HepG2 (cell line): ENCODE measurements at regions not wholly inside any gene's neighbourhood (a gene's known extent, or its start where the extent isn't known, plus 50 kb on each side); places are given as distances from the start of the nearest gene placed in this dataset.
A peak's percentile ranks its signal among the peaks of the same experiment; 100 is the strongest.

Experiments
- ATAC-seq: fragments of 200-7000 bp; cut with Tn5 transposase; 3 replicates; pipeline ENCODE4 v1.9.1; 2020; ENCODE audit warnings: mild to moderate bottlenecking, moderate library complexity
- BruUV-seq: library from RNA; stranded (reverse); fragments of 400-500 nt; replicated peaks from 2 replicates; lab custom pipeline; 2021; lab: Mats Ljungman, UMichigan
- CTCF ChIA-PET: fragments of 300-600 bp; formaldehyde crosslinking; extraction: SDS; loops from one replicate; lab custom pipeline; 2021; ENCODE audit warnings: low total read pairs, inconsistent platforms, low intra/inter-chr PET ratio; lab: Yijun Ruan, JAX
- POLR2A ChIA-PET: fragments of 350-600 bp; sonication (Branson Sonifier 250); formaldehyde crosslinking; loops from one replicate; lab custom pipeline; 2020; ENCODE audit warnings: antibody characterized with exemption, inconsistent platforms; lab: Yijun Ruan, JAX
- DNase-seq: peaks from one replicate; pipeline ENCODE4 v3.0.0-alpha.2; 2015; ENCODE audit warnings: low spot score
- FAIRE-seq: peaks from 3 replicates; lab custom pipeline; 2011; peaks lifted over from hg19 to GRCh38; lab: Jason Lieb, UNC
- H2AFZ ChIP-seq: one replicate; pipeline ENCODE4 v1.6.1; 2011; ENCODE audit warnings: low read length, inconsistent platforms
- H3K27ac ChIP-seq: fragments of 300-600 bp; 3 replicates; pipeline ENCODE4 v1.8.0; 2011; ENCODE audit warnings: mixed run types, mild to moderate bottlenecking, mixed read lengths, low read length, inconsistent platforms; ENCODE audit not compliant: insufficient read depth; ENCODE audit errors: extremely low read length
- H3K27me3 ChIP-seq, 2 experiments: fragments of 200-600 bp in 1 of 2; 2 replicates in 1 of 2; 3 replicates in 1 of 2; pipeline versions ENCODE4 v1.6.0 to v1.8.0; 2011; ENCODE audit warnings: low read length in 2 of 2, mild to moderate bottlenecking in 2 of 2, moderate library complexity in 2 of 2, inconsistent platforms in 1 of 2; ENCODE audit not compliant: insufficient read depth in 2 of 2, control insufficient read depth in 1 of 2
- H3K36me3 ChIP-seq, 2 experiments: fragments of 200-600 bp in 1 of 2; replicated peaks in 1 of 2; 2 replicates in 1 of 2; 3 replicates in 1 of 2; pipeline versions ENCODE4 v1.5.1 to v1.8.0; 2011; ENCODE audit warnings: low read length in 2 of 2, inconsistent platforms in 1 of 2; ENCODE audit not compliant: insufficient read depth in 2 of 2, control insufficient read depth in 1 of 2
- H3K4me1 ChIP-seq: 2 replicates; pipeline ENCODE4 v1.5.1; 2012; ENCODE audit warnings: low read length, inconsistent platforms; ENCODE audit not compliant: insufficient read depth
- H3K4me2 ChIP-seq: 2 replicates; pipeline ENCODE4 v1.6.0; 2011; ENCODE audit warnings: low read depth, low read length, inconsistent platforms
- H3K4me3 ChIP-seq, 3 experiments: fragments of 200-600 bp in 1 of 3; sonication (generic), shearing (Covaris generic) in 1 of 3; replicated peaks in 1 of 3; 2 replicates each; pipeline ENCODE4 v1.5.1; 2011 to 2016; ENCODE audit warnings: low read length in 3 of 3, inconsistent platforms in 2 of 3, low read depth in 2 of 3, mild to moderate bottlenecking in 2 of 3, control low read depth in 1 of 3, mixed read lengths in 1 of 3; ENCODE audit not compliant: insufficient read depth in 1 of 3
- H3K79me2 ChIP-seq: one replicate; pipeline ENCODE4 v1.6.1; 2011; ENCODE audit warnings: low read length, inconsistent platforms; ENCODE audit not compliant: insufficient read depth
- H3K9ac ChIP-seq: 2 replicates; pipeline ENCODE4 v1.6.0; 2011; ENCODE audit warnings: mild to moderate bottlenecking, low read depth, low read length, inconsistent platforms; ENCODE audit not compliant: insufficient read depth
- H3K9me3 ChIP-seq: 2 replicates; pipeline ENCODE4 v1.5.1; 2012; ENCODE audit warnings: mild to moderate bottlenecking, low read length
- H4K20me1 ChIP-seq: 2 replicates; pipeline ENCODE4 v1.6.0; 2011; ENCODE audit warnings: inconsistent platforms, mild to moderate bottlenecking, low read length, moderate library complexity; ENCODE audit not compliant: insufficient read depth
- ARID2 ChIP-seq: sonication (generic); formaldehyde crosslinking; IDR thresholded peaks from 2 replicates; pipeline ENCODE4 v1.8.1; 2022; ENCODE audit warnings: mild to moderate bottlenecking, missing genetic modification reagents, borderline replicate concordance
- ARNT2 ChIP-seq: sonication (generic); formaldehyde crosslinking; IDR thresholded peaks from 2 replicates; pipeline ENCODE4 v1.8.0; 2022; ENCODE audit warnings: mild to moderate bottlenecking, low read depth, missing genetic modification reagents, moderate library complexity
- BHLHE40 ChIP-seq: IDR thresholded peaks from 2 replicates; pipeline ENCODE4 v1.6.1; 2011; ENCODE audit warnings: low read length, improper control_type of control experiment
- KDM4B ChIP-seq: sonication (generic); formaldehyde crosslinking; IDR thresholded peaks from 2 replicates; pipeline ENCODE4 v1.4.0; 2020; ENCODE audit warnings: missing genetic modification reagents
- MAFF ChIP-seq: IDR thresholded peaks from 2 replicates; pipeline ENCODE4 v1.6.1; 2011; ENCODE audit warnings: low read depth, low read length, improper control_type of control experiment
- MAFK ChIP-seq, 2 experiments: IDR thresholded peaks in 1 of 2; conservative IDR thresholded peaks in 1 of 2; 2 replicates each; pipeline ENCODE4 v1.6.1; 2011; ENCODE audit warnings: improper control_type of control experiment in 2 of 2, low read length in 2 of 2
- NFE2 ChIP-seq: sonication (generic); formaldehyde crosslinking; IDR thresholded peaks from 2 replicates; pipeline ENCODE4 v1.4.0; 2020; ENCODE audit warnings: missing genetic modification reagents
- PAWR ChIP-seq: sonication (generic); formaldehyde crosslinking; IDR thresholded peaks from 2 replicates; pipeline ENCODE4 v1.4.0; 2020; ENCODE audit warnings: missing genetic modification reagents, mild to moderate bottlenecking, borderline replicate concordance
- PHF5A ChIP-seq: IDR thresholded peaks from one replicate; pipeline ENCODE4 v1.6.1; 2018; ENCODE audit warnings: low read depth, missing genetic modification reagents; ENCODE audit not compliant: unreplicated experiment
- REXO4 ChIP-seq: sonication (generic); formaldehyde crosslinking; IDR thresholded peaks from 2 replicates; pipeline ENCODE4 v1.8.0; 2022; ENCODE audit warnings: missing genetic modification reagents, mild to moderate bottlenecking, borderline replicate concordance
- SAP130 ChIP-seq: IDR thresholded peaks from 2 replicates; pipeline ENCODE4 v1.6.1; 2016; ENCODE audit warnings: low read depth
- SOX5 ChIP-seq: IDR thresholded peaks from 2 replicates; pipeline ENCODE4 v1.6.1; 2016; ENCODE audit warnings: borderline replicate concordance
- TBX3 ChIP-seq: fragments of 450-650 bp; IDR thresholded peaks from 2 replicates; pipeline ENCODE4 v1.6.1; 2017; ENCODE audit warnings: antibody characterized with exemption, mild to moderate bottlenecking, inconsistent platforms, borderline replicate concordance
- XBP1 ChIP-seq: sonication (generic); formaldehyde crosslinking; IDR thresholded peaks from 2 replicates; pipeline ENCODE4 v1.5.0; 2020; ENCODE audit warnings: missing genetic modification reagents
- ZBTB3 ChIP-seq: sonication (generic); formaldehyde crosslinking; IDR thresholded peaks from 2 replicates; pipeline ENCODE4 v1.4.0; 2020; ENCODE audit warnings: low read depth, mild to moderate bottlenecking, moderate library complexity, missing genetic modification reagents, borderline replicate concordance
- ZNF350 ChIP-seq: sonication (generic); formaldehyde crosslinking; IDR thresholded peaks from 2 replicates; pipeline ENCODE4 v1.4.0; 2020; ENCODE audit warnings: mild to moderate bottlenecking, low read depth, missing genetic modification reagents, borderline replicate concordance
- ZNF547 ChIP-seq: sonication (generic); formaldehyde crosslinking; IDR thresholded peaks from 2 replicates; pipeline ENCODE4 v1.5.1; 2020; ENCODE audit warnings: mild to moderate bottlenecking, missing genetic modification reagents
- WGBS: methylation state at CpG from one replicate; pipeline ENCODE4 v1.1.6; 2017; ENCODE audit warnings: low lambda C conversion rate; 5-methylcytosine and 5-hydroxymethylcytosine counted together
- in situ Hi-C: cut with HindIII; loops from 2 replicates; pipeline ENCODE4 v1.10.0; 2017; ENCODE audit warnings: low pct_unique_long_range_greater_than_20kb; ENCODE audit not compliant: extremely low pct_ligation_motif_present
- intact Hi-C: fragments of 100-400 bp; cut with micrococcal nuclease; formaldehyde crosslinking; loops from one replicate; pipeline ENCODE4 v1.10.0; 2022; ENCODE audit not compliant: unreplicated experiment
- TF ChIP-seq, protein P1 (sequence below): sonication (generic); formaldehyde crosslinking; conservative IDR thresholded peaks from 2 replicates; pipeline ENCODE4 v1.4.0; 2020; ENCODE audit warnings: mild to moderate bottlenecking, missing genetic modification reagents, moderate library complexity

DNA sequence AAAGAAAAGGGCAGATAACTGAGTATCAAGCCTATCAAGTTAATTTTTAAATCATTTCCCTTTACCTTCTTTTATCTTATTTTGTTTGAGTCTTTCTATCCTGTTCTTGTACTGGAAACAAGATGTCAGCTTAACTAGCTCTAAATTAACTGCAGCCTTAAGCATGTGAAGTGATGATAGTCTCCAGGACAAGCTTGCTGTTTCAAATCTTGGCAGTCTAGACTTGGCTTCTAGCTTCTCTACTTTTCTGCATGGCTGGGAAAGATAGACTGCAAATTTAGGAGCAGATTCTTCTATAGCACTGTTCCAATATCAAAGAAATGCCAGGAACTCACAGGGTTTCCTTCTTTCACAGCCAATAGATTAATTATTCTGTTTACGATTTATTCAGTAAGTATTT is 1034.4 kb downstream of the TUSC7 start (continued):
- TF ChIP-seq BHLHE40, result no peak
- no peak for TF ChIP-seq NFE2
- TF ChIP-seq PHF5A, result no peak
- TF ChIP-seq SOX5 (CRISPR knock-in tag), result no peak
- no peak for TF ChIP-seq XBP1 (CRISPR knock-in tag)
- TF ChIP-seq, all 625 proteins: peak for 0

GRCh38 chr3:117744935-117745334 is 1035.4 kb downstream of the TUSC7 start:
- H3K4me2 ChIP-seq, result no peak overlapping the region
- no peak overlapping the region for H3K9ac ChIP-seq
- no peaks in the 10 kb centered on the region for H3K36me3 ChIP-seq
- 0% methylated on average over 1 of the region's 1 CpG for WGBS
- BruUV-seq, result no TSS peak
- POLR2A ChIA-PET, result no interaction called here
- H3K27me3 ChIP-seq, result no peaks in the 10 kb centered on the region
- no peak overlapping the region for H2AFZ ChIP-seq
- CTCF ChIA-PET, result no interaction called here
- H3K4me3 ChIP-seq, result no peak overlapping the region
- H3K9me3 ChIP-seq, result no peaks in the 10 kb centered on the region
- TF ChIP-seq MAFK (conservative IDR thresholded peaks at IDR 0.05 in 1 of 2, IDR thresholded peaks at IDR 0.05 in 1 of 2; ENCODE audit: low read length in 2 of 2) (peak in 1 of 2 experiments; percentile 70; a peak in 2 of 4 replicates), ZNF547 (CRISPR knock-in tag) (no peak), ZBTB3 (CRISPR knock-in tag) (no peak), ZNF350 (CRISPR knock-in tag) (no peak), REXO4 (CRISPR knock-in tag) (no peak), ARID2 (CRISPR knock-in tag) (no peak), KDM4B (CRISPR knock-in tag) (no peak), PAWR (CRISPR knock-in tag) (no peak), TBX3 (no peak), ARNT2 (no peak), SAP130 (CRISPR knock-in tag) (no peak), MAFF (peak; percentile 41; the same call in 1 of the 2 replicates)
- TF ChIP-seq, protein P1, sequence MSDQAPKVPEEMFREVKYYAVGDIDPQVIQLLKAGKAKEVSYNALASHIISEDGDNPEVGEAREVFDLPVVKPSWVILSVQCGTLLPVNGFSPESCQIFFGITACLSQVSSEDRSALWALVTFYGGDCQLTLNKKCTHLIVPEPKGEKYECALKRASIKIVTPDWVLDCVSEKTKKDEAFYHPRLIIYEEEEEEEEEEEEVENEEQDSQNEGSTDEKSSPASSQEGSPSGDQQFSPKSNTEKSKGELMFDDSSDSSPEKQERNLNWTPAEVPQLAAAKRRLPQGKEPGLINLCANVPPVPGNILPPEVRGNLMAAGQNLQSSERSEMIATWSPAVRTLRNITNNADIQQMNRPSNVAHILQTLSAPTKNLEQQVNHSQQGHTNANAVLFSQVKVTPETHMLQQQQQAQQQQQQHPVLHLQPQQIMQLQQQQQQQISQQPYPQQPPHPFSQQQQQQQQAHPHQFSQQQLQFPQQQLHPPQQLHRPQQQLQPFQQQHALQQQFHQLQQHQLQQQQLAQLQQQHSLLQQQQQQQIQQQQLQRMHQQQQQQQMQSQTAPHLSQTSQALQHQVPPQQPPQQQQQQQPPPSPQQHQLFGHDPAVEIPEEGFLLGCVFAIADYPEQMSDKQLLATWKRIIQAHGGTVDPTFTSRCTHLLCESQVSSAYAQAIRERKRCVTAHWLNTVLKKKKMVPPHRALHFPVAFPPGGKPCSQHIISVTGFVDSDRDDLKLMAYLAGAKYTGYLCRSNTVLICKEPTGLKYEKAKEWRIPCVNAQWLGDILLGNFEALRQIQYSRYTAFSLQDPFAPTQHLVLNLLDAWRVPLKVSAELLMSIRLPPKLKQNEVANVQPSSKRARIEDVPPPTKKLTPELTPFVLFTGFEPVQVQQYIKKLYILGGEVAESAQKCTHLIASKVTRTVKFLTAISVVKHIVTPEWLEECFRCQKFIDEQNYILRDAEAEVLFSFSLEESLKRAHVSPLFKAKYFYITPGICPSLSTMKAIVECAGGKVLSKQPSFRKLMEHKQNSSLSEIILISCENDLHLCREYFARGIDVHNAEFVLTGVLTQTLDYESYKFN, result no peak
- no peak for FAIRE-seq
- in situ Hi-C loops, result no loop called here
- no peaks in the 10 kb centered on the region for H3K79me2 ChIP-seq
- no peaks in the 10 kb centered on the region for H4K20me1 ChIP-seq
- no peak overlapping the region for H3K27ac ChIP-seq
- ATAC-seq, result no peak
- H3K4me1 ChIP-seq, result no peaks in the 10 kb centered on the region
- intact Hi-C loops, result no loop called here
- DNase-seq, result no peak
